ENCODE measurements at regions not wholly inside any gene's neighbourhood (a gene's known extent, or its start where the extent isn't known, plus 50 kb on each side); places are given as distances from the start of the nearest gene placed in this dataset.
"Not testable (repeated sequence)": the region's sequence is repeated elsewhere in the genome, so short reads cannot be mapped to it uniquely, and the experiment has no call there.

DNA sequence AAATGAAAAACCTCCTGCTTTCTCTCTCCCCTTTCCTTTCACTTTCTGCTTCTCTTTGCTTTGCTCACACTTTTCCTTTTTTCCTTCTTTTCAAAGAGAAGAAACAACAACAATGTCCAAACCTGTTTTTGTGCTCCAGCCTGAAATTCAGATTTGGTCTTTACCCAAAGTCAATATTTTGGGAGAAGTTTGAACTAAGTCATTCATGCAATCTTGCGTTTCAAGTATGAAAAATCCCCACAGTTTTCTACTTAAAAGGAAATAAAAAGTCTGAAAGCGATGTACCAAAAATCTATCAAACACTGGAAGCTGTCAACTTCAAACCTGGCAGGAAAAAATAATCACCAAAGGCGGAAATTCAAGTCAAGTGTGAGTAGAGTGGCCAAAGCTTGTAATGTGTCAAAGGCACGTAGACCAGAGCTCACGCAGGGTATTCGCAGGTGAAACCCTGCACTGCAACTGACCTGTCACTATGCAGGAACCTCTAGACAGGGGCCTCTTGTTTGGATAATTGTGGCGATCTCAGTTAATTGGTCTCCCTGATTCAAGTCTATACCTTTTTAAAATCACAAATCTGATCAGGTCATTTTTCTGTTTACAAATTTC, 118.8 kb upstream of the GALNT15 start:
- FAIRE-seq: no peak

DNA sequence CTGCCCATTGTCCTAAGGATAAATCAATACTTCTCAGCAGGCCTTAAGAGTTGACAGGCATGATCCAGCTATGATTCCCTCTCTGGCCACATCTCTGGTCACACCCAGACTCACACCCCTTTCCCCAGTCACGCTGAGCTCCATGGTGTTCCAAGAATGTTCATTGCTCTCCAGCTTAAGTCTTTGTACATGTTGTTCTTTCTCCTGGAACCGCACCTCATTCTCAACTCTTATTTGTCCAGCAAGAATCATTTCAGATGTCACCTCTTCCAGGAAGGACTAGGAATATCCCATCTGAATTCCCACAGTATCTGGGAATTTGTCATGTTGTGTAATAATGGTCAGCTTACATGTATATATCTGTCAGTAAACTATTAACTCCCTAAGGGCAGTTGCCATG, 118.3 kb upstream of the GALNT15 start:
- no peak for FAIRE-seq

DNA sequence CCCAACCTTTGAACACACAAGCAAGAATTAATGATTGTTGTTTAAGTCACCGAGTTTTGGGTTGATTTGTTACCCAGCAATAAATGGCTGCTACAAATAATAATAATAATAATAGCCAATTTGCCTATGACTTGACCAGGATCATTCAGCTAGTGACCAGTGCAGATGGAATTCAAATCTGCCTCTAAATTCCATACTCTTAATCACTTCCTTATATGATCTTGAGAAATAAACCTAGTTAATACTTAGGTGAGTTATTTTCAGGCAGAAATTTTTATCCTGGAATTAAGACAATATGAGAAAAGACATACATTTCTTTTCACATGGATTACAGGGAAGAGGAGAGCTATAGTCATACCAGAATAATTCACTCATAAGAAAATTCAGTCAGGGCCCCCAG, 116.0 kb upstream of the GALNT15 start:
- no peak for FAIRE-seq

GRCh38 chr3:16059081-16059537, 115.4 kb upstream of the GALNT15 start:
- no peak for FAIRE-seq

DNA sequence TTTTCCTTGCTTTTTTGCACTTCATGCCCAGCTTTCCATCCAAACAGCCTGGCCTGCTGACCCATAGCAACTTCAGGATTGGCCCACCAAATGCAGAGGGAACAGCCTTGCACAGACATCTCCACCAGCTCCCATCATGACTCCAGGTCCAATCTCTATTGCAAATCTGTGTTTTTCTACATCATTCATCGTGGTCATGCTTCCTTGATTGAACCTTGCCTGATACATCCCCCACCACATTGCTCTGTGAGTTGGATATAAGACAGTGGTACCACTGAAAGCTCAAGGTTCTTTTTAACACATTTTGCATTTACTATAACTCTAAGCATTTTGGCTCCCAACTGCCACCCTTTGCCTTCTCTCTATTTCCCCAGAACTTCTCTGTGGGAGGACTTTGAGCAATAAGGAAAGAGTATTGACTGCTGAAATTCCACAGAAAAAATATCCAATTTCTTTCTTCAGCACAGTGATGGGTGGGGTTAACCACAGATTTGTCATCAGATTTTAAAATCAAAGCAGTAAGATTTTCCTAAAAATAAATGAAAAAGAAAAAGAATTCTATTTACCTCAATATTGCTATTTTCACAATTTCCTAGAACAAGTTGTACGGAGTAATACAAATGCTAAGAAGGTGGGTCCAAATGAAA, 114.6 kb upstream of the GALNT15 start:
- FAIRE-seq: no peak

GRCh38 chr3:16060358-16060852, 114.1 kb upstream of the GALNT15 start:
- no peak for FAIRE-seq

DNA sequence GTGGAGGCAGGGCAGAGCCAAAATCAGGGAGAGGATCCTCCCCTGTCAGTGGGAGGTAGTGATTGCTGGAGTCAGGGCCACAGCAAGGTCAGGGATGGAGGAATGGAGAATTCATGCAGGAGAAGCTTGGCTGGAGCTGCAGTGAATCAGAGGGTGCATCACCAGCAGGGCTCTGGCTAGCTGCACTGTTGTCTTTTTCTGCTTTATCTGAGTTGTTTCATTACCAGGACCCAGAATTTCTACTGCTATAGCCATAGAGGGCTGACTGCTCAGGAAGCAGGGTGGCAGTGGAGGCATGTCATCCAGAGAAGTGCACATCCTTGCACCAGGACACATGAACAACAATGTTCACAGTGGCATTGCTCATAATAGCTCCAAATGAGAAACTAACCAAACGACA, 113.5 kb upstream of the GALNT15 start:
- FAIRE-seq: no peak

GRCh38 chr3:16061491-16061890, 113.0 kb upstream of the GALNT15 start:
- FAIRE-seq: no peak

DNA sequence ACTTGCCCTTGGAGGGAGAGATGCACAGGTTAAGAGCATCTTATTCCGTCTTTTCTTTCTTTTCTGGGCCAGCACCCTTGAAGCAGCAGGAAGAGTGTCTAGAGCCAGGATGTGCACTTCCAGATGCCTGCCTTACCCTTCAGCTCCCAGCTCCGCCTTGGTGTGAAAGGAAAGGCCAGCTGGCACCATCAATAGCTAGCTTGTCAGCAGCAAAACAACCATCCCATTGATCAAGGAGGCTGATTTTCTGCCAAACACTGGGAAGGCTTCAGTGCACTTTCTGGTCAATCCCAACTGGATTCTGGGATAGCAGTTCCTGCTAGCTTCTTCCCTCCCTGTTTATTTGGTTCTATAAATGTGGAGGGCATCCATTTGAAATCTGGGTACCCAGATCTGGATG, 110.9 kb upstream of the GALNT15 start:
- FAIRE-seq: no peak

- FAIRE-seq: no peak
Observed at GRCh38 chr3:16064642-16065414, 109.7 kb upstream of the GALNT15 start.

DNA sequence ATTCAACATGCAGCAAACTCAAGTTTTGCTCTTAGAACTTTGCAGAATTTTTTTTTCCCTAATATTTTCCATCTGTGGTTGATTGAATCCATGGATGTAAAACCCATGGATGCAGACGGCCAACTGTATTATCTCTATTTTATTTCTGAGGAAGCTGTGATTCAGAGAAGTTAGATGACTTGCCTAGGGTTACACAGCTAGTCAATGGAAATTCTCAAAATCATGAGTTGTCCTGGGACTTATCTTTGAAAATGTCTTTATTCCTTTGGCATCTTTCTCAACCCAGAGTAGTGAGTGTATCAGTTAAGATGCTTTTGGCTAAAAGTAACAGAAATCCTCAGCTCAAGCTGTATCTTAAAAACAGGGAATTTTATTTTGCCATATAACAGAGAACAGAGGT, 107.9 kb upstream of the GALNT15 start:
- FAIRE-seq: no peak

DNA sequence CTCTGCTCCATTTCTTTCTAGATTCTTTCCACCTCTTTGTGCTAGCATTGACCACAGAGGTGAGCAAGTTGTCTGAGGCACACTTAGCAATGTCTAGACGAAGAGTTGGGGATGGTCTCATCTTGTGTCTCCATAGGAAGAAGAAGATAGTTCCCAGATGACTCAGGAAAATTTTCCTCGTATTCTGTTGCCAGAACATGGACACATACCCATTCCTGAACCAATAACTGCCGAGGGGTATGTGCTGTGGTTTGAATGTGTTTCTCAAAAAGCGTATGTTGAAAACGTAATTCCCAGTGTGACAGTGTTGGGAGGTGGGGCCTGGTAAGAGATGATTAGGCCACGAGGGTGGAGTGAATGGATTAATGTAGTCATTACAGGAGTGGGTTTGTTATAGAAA, 107.5 kb upstream of the GALNT15 start:
- FAIRE-seq: no peak

GRCh38 chr3:16067837-16068471, 106.5 kb upstream of the GALNT15 start:
- no peak for FAIRE-seq

DNA sequence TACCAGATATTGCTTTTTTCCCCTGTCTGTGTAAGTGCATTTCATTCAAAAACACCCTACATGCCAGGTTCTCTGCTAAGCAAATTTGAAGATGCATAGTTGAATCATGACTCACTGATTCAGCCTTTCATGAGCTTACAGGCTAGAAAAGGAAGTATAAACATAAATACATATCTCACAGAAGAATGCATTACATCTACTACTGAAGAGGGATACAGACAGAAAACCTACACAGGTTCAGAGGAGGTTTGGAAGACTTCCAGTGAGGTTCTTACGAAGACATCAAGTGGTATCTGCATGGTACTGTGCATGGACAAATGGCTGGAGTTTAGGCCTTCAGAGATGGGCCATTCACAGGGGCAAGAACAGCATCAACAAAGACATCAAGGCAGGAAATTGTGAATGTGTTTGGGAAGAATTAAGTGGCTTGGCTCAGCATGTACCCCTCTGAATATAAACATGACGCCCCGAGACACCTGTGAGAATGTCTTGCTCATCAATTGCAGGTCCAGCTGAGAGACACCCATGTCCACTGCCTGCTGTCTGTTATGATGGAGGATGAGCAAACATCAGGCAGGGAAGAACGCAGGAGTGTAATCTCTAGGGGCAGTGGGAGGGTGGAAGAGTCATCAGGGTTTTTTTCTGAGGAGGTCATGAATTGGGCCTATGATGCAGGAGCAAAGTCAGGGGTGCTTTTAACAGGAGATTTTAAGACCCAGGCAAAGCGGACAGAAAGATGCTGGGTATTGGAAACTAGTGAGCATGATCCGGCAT, 105.1 kb upstream of the GALNT15 start:
- FAIRE-seq: no peak

DNA sequence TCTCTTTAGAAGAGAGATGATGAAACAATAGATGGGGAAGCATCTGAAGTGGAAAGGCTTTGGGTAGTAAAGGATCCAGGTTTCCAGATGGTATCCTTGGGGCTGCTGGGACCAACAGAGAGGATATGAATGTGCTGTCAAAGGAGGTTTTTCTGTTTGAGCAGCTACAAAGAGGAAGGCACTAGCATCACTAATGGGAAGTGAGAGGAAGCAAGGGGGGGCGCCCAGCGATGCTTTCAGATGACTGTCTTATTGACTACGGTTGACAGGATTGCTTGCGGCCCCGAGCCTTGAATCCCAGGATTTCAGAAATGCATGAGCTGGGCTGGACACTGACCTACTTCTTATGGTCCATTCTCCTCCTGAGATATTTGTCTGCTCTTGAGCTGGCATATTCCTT, 103.8 kb upstream of the GALNT15 start:
- no peak for FAIRE-seq

DNA sequence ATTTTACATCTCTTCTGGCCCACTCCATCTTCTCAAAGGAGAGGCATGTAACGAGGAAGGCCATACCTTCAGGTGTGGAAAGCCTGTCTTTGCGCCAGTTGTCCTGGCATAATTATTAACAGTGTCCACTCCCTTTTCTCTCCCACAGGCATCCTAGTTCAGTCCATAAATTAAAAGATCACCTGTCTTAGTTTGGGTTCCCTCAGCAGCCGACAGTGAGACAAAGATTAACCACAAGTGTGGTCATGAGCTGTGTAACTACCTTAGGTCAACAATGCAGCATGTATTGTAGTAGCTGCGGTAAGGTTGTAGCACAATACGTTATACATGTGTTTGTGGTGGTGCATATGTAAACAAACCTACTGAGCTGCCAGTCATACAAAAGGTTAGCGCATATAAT, 103.3 kb upstream of the GALNT15 start:
- no peak for FAIRE-seq

- no peak for FAIRE-seq
Observed at GRCh38 chr3:16072420-16073110, 101.9 kb upstream of the GALNT15 start.

GRCh38 chr3:16073203-16073602, 101.3 kb upstream of the GALNT15 start:
- no peak for FAIRE-seq

GRCh38 chr3:16073990-16074671, 100.3 kb upstream of the GALNT15 start:
- FAIRE-seq: not testable (repeated sequence)

- FAIRE-seq: no peak
Observed at GRCh38 chr3:16075647-16076046, 98.8 kb upstream of the GALNT15 start.

DNA sequence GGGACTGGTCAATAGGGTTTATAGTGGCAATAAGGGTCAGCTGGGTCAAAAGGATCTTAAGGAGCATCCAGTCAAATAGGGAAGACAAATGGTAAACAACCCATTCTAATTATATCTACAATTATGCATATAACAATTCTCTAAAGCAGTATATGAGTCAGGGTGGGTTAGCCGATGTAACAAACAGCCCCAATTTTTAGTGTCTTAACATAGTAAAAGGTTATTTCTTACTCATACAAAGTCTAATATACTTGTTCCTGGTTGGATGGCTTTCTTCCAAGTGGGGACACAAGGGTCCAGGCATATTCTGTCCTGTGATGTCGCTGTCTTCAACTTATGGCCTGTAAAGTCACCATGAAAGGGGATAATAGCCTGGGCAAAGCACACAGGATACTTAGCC, 97.9 kb upstream of the GALNT15 start:
- no peak for FAIRE-seq
